ENCODE measurements at regions not wholly inside any gene's neighbourhood (a gene's known extent, or its start where the extent isn't known, plus 50 kb on each side); places are given as distances from the start of the nearest gene placed in this dataset.
"Not testable (repeated sequence)": the region's sequence is repeated elsewhere in the genome, so short reads cannot be mapped to it uniquely, and the experiment has no call there.

GRCh38 chr13:104645786-104646185 lies 1579.6 kb upstream of the SLC10A2 start:
- no peak for DNase-seq

- no peak for DNase-seq
These were observed 1575.1 kb upstream of the SLC10A2 start for GRCh38 chr13:104641309-104641708.

DNA sequence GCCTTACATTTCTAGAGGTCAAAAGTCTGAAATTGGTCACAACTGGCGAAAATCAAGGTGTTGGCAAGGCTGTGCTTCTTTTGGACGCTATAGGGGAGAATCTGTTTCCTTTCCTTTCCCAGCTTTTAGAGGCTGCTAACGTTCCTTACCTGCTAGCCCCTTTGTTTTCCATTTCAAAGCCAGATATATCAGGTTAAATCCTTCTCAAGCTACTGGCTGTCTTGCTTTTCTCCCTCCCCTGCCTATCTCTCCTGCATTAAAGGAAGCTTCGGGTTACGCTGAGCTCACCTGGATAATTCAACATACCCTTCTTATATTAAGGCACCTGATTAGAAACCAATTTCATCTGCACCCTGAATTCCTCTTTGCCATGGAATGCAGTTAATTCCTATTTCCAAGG lies 1569.7 kb upstream of the SLC10A2 start:
- no peak for DNase-seq

DNA sequence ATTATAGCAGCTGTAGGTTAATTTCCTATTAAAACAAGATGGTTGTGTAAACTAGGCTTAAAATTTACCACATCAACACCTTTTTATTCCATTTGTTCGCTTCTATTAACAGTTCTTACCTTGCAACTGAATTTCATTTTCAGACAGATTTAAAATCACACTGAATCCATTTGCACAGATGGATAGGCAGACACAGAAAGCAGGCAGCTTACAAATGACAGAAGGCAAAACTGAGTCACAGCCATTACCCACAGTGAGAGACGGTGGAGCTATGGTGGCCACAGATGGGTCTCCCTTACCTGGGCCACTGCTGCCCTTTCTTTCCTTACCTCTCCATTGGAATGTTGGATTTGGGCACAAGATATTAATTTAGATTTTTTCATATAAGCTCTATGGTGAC lies 1567.8 kb upstream of the SLC10A2 start:
- no peak for DNase-seq

DNA sequence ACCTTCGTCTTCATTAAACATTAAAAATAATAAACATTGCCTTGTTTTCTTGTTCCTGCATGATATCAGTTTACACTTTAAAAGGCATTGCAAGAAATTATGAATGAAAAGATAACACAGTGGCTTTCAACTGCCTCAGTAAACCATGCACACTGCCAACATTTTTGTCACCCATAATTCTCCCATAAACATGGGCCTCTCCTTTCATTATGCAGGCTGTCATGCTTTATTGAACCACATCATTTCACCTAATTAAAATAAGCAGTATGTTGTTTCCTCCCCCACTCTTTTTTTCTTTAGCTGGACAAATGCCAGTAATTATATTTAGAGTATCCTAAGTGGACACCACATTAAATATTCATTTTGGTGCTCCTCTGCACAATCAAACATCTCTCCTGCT lies 1566.5 kb upstream of the SLC10A2 start:
- no peak for DNase-seq

DNA sequence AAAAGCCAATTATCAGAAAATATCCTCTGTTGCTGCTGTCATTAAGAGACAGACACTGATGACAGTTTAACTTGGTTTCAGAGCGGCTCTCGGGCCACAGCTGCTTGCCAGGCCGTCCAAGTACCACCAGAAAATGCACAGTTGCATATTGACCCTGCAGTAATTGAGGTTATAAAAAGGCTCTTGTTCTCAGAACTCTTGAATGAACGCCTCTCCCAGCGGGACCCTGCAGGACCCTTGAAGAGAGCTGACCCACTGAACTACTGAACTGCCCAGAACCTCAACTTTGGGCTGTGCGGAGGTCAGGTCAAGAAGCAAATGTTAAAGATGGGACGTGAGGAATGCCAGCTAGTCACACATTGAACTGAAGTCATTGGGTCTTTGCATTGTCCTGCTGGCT lies 1559.0 kb upstream of the SLC10A2 start:
- no peak for DNase-seq

DNA sequence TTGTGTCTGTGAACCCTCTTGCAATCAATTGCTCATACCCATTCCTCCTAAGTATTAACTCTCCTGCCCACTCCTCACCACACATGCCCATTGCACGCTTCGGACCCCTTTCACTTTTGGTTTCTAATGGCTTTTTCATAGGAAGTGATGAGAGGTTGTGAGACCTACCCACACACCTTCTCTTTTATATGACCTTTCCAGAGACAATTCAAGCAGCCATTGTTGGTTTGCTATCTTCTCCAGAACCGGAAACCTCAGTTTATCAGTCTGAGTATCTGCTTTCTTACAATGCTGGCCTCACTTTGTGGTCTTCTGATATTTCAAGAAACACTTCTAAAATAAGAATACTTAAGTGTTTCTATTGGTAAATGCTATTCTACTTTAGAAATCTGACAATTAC lies 1550.8 kb upstream of the SLC10A2 start:
- no peak for DNase-seq

DNA sequence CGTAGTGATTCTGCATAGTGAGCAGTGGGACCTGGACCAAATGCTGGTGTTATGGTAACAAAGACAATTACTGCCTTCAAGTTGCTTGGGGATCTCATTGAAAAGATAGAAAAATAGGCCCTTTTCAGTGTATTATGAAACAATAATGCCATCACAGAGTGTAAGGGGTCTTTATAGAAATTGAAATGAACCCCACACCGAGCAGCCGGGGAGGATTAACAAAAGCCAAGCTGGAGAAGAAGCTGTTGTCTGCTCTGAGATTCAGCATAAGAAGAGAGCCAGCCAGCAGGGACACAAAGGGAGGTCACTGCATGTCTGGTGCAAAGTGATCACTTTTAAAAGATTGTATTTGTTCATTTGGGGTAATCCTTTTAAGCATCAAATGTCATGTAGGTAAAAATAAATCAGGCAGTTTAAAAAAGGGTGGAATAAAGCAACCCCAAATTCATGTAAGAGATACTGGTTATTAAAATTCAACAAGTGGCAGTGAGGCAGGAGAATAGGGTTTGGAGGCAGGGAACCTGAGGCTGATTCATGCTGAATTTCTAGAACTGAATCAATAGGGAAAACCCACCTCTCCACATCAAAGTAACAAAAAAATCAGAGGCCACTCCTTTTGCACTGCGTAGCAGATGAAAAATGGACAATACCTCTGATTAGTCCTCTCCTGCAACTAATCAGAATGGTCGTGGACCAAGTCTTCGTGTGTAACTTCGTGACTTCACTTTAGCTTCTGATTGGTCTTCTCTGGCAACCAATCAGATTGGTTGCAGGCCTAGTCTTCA lies 1548.3 kb upstream of the SLC10A2 start:
- no peak for DNase-seq

- no peak for DNase-seq
These were observed 1542.1 kb upstream of the SLC10A2 start for GRCh38 chr13:104608331-104608730.

GRCh38 chr13:104605435-104605834 lies 1539.2 kb upstream of the SLC10A2 start:
- not testable (repeated sequence) for DNase-seq

DNA sequence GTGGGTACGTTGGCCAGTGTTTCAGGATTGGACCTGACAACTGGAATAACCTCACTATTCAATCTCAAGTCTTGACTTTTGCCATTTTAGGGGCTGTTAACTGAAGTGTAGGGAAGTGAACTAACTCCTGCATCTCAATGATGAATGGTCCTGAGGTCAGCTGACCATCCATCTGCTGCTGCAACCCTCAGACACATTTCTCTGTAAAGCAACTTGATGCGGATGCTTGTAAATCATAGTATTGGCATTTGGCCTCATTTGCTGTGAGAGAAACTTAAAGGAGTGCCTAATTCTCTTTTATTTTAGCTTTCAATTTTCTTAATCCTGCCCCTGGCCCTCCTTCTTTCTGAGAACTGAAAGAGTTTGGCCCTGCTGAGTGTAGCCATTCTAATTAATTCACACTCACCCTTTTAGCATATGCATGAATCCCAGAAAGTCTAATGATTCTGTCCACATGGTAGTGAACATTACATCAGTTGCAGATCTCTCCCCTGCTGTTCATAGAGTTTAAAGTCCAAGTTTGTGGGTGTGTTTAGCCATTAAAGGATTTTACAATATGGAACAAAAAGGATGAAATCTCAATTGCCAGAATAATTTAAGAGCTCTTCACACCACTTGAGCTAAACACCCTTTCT lies 1531.4 kb upstream of the SLC10A2 start:
- no peak for DNase-seq

DNA sequence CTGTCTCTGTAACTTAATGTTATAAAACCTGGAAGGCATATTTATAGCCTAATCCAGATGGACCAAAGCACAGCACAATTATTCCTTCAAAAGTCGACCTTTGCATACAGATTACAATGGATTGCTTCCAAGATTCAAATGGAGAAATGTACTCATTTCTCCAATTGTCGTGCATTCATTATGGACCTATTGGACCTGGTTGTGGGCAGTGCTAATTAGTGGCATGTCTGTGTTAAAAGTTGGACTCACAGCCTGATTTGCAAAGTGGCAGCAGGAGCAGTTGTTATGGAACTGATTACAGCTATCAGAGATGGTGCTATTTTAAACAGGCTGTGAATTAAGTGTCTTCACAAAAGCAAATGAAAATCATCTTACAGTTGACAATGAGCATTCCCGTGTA lies 1529.3 kb upstream of the SLC10A2 start:
- no peak for DNase-seq

DNA sequence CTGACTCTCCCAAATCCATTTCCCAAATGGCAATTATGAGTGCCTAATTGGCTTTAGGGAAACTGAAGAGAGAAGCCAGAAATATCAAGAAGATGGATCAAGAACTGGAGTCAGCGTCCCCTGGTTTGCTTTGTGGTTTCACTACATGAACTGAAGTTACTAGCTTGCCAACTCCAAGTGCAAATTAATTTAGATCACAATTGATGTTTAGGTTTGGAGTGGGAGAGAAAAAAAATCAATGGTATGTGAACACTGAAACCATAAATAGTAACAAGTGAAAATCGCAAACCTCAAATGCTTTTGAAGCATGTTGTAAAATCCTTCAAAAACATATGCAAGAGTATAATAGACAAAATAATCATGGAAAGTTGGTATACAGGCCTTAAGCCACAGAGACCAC lies 1528.6 kb upstream of the SLC10A2 start:
- DNase-seq: no peak

DNA sequence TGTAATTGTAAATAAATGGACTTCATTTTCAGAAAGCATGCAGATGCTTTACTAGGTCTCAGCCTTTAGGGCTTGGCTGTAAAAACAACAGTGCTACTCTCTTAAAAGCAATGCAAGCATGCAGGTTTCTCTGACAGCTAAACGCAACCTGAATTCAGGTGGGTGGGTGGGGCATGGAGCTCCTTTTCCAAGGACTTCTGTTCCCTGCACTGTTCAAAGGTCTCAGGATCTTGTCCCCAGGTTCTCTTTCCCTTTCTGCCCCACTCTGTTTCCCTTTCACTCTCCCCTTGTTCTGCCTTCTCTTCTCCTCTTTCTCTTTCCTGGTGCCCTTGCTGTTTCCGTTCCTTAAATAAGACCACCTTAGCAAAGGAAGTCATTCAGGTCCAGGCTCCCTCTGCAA lies 1527.5 kb upstream of the SLC10A2 start:
- DNase-seq: no peak

- no peak for DNase-seq
These were observed 1527.0 kb upstream of the SLC10A2 start for GRCh38 chr13:104593251-104593576.

DNA sequence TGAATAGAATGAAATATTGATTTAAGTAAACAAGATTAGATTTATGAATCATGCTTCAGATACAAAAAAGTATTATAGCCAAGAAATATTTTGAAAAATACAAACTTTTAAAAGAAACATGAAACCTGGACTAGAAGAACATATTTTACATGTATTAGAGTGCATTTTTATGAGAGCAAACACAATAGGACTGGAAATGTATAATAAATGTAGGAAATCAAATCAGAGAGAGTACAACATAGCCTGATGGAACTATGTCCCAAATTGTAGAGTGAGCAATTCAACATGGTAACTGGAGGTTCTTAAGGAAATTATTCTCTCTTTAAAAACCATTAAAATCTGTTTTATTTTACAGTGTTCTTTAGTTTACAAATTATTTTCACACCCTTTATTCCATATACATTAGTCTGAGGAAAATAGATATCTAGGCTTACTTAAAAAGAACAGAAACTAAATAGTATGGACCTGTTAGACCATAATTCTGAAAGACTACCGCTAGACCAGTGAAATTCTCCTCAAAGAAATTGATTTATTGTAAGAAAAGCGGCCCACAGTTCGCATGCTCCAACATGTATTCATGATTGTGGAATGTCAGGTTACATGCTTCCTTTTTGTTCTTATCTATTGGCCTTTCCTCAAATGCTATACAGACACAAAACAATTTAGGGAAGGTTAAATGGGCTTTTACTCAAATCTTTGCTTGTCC lies 1526.5 kb upstream of the SLC10A2 start:
- DNase-seq: no peak

GRCh38 chr13:104592127-104592526 lies 1525.9 kb upstream of the SLC10A2 start:
- no peak for DNase-seq

- no peak for DNase-seq
These were observed 1520.0 kb upstream of the SLC10A2 start for GRCh38 chr13:104586051-104586746.

- DNase-seq: no peak
These were observed 1518.3 kb upstream of the SLC10A2 start for GRCh38 chr13:104584481-104584880.

GRCh38 chr13:104580931-104581330 lies 1514.7 kb upstream of the SLC10A2 start:
- no peak for DNase-seq

- no peak for DNase-seq
These were observed 1511.0 kb upstream of the SLC10A2 start for GRCh38 chr13:104577071-104577815.

DNA sequence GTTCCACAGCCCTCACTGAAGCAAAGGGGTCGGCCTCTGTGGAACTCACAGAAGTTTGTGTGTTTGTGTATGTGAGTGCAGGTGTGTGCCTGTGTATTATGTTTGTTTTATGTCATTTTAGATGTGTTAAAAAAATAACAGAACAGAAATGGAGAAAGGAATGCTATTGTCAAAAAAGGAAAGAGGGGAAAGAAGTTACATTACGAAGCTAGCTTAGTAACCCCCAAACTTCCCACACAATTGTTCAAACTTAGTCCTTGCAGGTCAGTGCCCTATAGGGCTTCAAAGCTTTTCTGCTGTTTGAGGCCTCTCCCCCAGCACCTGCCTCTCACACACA lies 1505.6 kb upstream of the SLC10A2 start:
- DNase-seq: no peak

All from activated naive CD4-positive, alpha-beta T cell treated with Interleukin-2 at 50 U/mL for 16 hours (primary cell).